K562 (cell line): ENCODE measurements at regions not wholly inside any gene's neighbourhood (a gene's known extent, or its start where the extent isn't known, plus 50 kb on each side); places are given as distances from the start of the nearest gene placed in this dataset.

Experiments
- ELK1 ChIP-seq: sonication (generic); formaldehyde crosslinking; IDR thresholded peaks from 2 replicates; pipeline ENCODE4 v1.8.1; 2022; ENCODE audit warnings: missing genetic modification reagents
- MLX ChIP-seq, 2 experiments: fragments of 450-650 bp in 1 of 2; sonication (generic) in 1 of 2; formaldehyde crosslinking; conservative IDR thresholded peaks; 2 replicates each; pipeline versions ENCODE4 v1.4.0 to v1.8.1; 2020 to 2022; ENCODE audit warnings: mild to moderate bottlenecking in 1 of 2, missing genetic modification reagents in 1 of 2
- TF ChIP-seq, protein P1 (sequence below): fragments of 450-650 bp; IDR thresholded peaks from 2 replicates; pipeline ENCODE4 v1.6.1; 2016; ENCODE audit warnings: low read depth

DNA sequence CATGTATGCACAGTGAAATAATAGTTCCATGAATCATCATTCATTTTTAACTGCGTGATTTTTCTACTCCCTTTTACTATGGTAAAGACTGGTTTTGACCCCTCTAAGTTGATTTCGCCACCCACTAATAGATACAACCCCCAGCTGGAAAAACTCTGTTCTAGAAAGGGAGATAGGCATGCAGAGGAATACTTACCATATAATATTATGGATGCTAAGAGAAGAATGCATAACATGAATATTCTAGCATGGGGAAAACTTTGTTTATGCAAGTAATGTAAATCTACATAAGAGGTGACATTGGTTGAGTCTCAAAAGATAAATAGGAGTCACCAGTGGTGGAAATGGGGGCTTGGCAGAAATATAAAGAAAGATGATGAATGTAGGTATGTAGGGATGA lies 97.3 kb upstream of the MBL2 start (continued):
- no peak for TF ChIP-seq ELK1 (CRISPR knock-in tag)
- TF ChIP-seq, protein P1, sequence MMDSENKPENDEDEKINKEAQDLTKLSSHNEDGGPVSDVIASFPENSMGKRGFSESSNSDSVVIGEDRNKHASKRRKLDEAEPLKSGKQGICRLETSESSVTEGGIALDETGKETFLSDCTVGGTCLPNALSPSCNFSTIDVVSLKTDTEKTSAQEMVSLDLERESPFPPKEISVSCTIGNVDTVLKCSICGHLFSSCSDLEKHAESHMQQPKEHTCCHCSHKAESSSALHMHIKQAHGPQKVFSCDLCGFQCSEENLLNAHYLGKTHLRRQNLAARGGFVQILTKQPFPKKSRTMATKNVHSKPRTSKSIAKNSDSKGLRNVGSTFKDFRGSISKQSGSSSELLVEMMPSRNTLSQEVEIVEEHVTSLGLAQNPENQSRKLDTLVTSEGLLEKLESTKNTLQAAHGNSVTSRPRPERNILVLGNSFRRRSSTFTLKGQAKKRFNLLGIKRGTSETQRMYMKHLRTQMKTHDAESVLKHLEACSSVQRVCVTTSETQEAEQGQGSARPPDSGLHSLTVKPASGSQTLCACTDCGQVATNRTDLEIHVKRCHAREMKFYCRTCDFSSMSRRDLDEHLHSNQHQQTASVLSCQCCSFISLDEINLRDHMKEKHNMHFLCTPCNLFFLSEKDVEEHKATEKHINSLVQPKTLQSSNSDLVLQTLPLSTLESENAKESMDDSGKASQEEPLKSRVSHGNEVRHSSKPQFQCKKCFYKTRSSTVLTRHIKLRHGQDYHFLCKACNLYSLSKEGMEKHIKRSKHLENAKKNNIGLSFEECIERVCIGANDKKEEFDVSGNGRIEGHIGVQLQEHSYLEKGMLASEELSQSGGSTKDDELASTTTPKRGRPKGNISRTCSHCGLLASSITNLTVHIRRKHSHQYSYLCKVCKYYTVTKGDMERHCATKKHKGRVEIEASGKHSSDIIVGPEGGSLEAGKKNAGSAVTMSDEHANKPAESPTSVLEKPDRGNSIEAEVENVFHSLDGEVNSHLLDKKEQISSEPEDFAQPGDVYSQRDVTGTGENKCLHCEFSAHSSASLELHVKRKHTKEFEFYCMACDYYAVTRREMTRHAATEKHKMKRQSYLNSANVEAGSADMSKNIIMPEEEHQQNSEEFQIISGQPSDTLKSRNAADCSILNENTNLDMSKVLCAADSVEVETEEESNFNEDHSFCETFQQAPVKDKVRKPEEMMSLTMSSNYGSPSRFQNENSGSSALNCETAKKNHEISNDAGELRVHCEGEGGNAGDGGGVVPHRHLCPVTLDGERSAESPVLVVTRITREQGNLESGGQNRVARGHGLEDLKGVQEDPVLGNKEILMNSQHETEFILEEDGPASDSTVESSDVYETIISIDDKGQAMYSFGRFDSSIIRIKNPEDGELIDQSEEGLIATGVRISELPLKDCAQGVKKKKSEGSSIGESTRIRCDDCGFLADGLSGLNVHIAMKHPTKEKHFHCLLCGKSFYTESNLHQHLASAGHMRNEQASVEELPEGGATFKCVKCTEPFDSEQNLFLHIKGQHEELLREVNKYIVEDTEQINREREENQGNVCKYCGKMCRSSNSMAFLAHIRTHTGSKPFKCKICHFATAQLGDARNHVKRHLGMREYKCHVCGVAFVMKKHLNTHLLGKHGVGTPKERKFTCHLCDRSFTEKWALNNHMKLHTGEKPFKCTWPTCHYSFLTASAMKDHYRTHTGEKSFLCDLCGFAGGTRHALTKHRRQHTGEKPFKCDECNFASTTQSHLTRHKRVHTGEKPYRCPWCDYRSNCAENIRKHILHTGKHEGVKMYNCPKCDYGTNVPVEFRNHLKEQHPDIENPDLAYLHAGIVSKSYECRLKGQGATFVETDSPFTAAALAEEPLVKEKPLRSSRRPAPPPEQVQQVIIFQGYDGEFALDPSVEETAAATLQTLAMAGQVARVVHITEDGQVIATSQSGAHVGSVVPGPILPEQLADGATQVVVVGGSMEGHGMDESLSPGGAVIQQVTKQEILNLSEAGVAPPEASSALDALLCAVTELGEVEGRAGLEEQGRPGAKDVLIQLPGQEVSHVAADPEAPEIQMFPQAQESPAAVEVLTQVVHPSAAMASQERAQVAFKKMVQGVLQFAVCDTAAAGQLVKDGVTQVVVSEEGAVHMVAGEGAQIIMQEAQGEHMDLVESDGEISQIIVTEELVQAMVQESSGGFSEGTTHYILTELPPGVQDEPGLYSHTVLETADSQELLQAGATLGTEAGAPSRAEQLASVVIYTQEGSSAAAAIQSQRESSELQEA = no peak
- TF ChIP-seq MLX (CRISPR knock-in tag; conservative IDR thresholded peaks at IDR 0.05) = no peak
- TF ChIP-seq, all 486 proteins: peak for 0
